GM23248 (cell line): ENCODE measurements at regions not wholly inside any gene's neighbourhood (a gene's known extent, or its start where the extent isn't known, plus 50 kb on each side); places are given as distances from the start of the nearest gene placed in this dataset.

ENCODE experiments used
- DNase-seq: peaks from one replicate; pipeline ENCODE4 v3.0.0-alpha.2; 2015
- H2AFZ ChIP-seq: fragments of 200-600 bp; sonication (generic); 2 replicates; pipeline ENCODE4 v1.6.1; 2016; ENCODE audit warnings: antibody characterized with exemption
- H3F3A ChIP-seq: fragments of 200-600 bp; sonication (generic); 2 replicates; pipeline ENCODE4 v1.6.1; 2016; ENCODE audit warnings: mild to moderate bottlenecking, antibody characterized with exemption, mixed run types; ENCODE audit not compliant: insufficient read depth
- H3K27ac ChIP-seq: fragments of 200-600 bp; sonication (generic); 2 replicates; pipeline ENCODE4 v1.5.1; 2016; ENCODE audit warnings: mild to moderate bottlenecking
- H3K27me3 ChIP-seq: fragments of 200-600 bp; sonication (generic); replicated peaks from 2 replicates; pipeline ENCODE4 v1.6.1; 2016; ENCODE audit warnings: mild to moderate bottlenecking; ENCODE audit not compliant: insufficient read depth
- H3K36me3 ChIP-seq: fragments of 200-600 bp; sonication (generic); 2 replicates; pipeline ENCODE4 v1.6.1; 2016; ENCODE audit warnings: low read depth, mild to moderate bottlenecking
- H3K4me1 ChIP-seq: fragments of 200-600 bp; sonication (generic); 2 replicates; pipeline ENCODE4 v1.6.1; 2016; ENCODE audit warnings: mild to moderate bottlenecking; ENCODE audit not compliant: insufficient read depth
- H3K4me2 ChIP-seq: fragments of 200-600 bp; sonication (generic); one replicate; pipeline ENCODE4 v1.6.1; 2016; ENCODE audit warnings: mild to moderate bottlenecking; ENCODE audit not compliant: unreplicated experiment
- H3K4me3 ChIP-seq: fragments of 200-600 bp; sonication (generic); 2 replicates; pipeline ENCODE4 v1.5.1; 2016; ENCODE audit warnings: mild to moderate bottlenecking
- H3K79me2 ChIP-seq: fragments of 200-600 bp; sonication (generic); 2 replicates; pipeline ENCODE4 v1.6.1; 2016; ENCODE audit warnings: mild to moderate bottlenecking; ENCODE audit not compliant: insufficient read depth
- H3K9ac ChIP-seq: fragments of 200-600 bp; sonication (generic); 2 replicates; pipeline ENCODE4 v1.6.1; 2016; ENCODE audit warnings: mild to moderate bottlenecking
- H3K9me2 ChIP-seq: fragments of 200-600 bp; sonication (generic); 2 replicates; pipeline ENCODE4 v1.6.1; 2016; ENCODE audit warnings: mixed run types, mild to moderate bottlenecking, moderate library complexity; ENCODE audit not compliant: insufficient read depth
- H3K9me3 ChIP-seq: fragments of 200-600 bp; sonication (generic); one replicate; pipeline ENCODE4 v1.6.1; 2017; ENCODE audit warnings: low read depth
- H4K20me1 ChIP-seq: fragments of 200-600 bp; sonication (generic); 2 replicates; pipeline ENCODE4 v1.6.0; 2016; ENCODE audit not compliant: insufficient read depth
- EZH2 ChIP-seq: fragments of 200-600 bp; sonication (generic); IDR thresholded peaks from 2 replicates; pipeline ENCODE4 v1.6.1; 2018; ENCODE audit warnings: antibody characterized with exemption, mild to moderate bottlenecking; ENCODE audit not compliant: insufficient read depth, poor library complexity, severe bottlenecking
- EZH2phosphoT487 ChIP-seq: fragments of 200-600 bp; sonication (generic); IDR thresholded peaks from 2 replicates; pipeline ENCODE4 v1.6.1; 2018; ENCODE audit warnings: antibody characterized with exemption, moderate library complexity, mild to moderate bottlenecking, low read depth; ENCODE audit not compliant: insufficient read depth
- WGBS, 2 experiments: methylation state at CpG; one replicate each; pipeline ENCODE4 v1.1.6; 2015 to 2017; ENCODE audit warnings: low lambda C conversion rate in 2 of 2, low coverage in 1 of 2; ENCODE audit errors: missing lambda C conversion rate in 2 of 2; 5-methylcytosine and 5-hydroxymethylcytosine counted together
- in situ Hi-C: fragments of 300-500 bp; cut with MboI; formaldehyde crosslinking; loops from 2 replicates; pipeline ENCODE4 v1.15.0; 2020

GRCh38 chr4:13710246-13710885 lies 82.8 kb upstream of the BOD1L1 start:
- no peak for DNase-seq
- H3K79me2 ChIP-seq, result no peaks in the 10 kb centered on the region
- in situ Hi-C loops, result no loop called here
- no peaks in the 10 kb centered on the region for H3K9me3 ChIP-seq
- 84 to 85% methylated on average over 8 of the region's 8 CpGs for WGBS, 2 experiments
- H2AFZ ChIP-seq, result no peak overlapping the region
- no peak overlapping the region for H3K9ac ChIP-seq
- no peaks in the 10 kb centered on the region for H3K36me3 ChIP-seq
- H3K4me1 ChIP-seq, result no peaks in the 10 kb centered on the region
- H3K9me2 ChIP-seq, result no peaks in the 10 kb centered on the region
- no peak overlapping the region for H3K4me3 ChIP-seq
- H3F3A ChIP-seq, result no peaks in the 10 kb centered on the region
- 0 out of 2 replicates have a peak, but pooled peaks cover 5% of the 10 kb centered on the region for H3K27me3 ChIP-seq
- no peak overlapping the region for H3K27ac ChIP-seq
- no peaks in the 10 kb centered on the region for H4K20me1 ChIP-seq
- H3K4me2 ChIP-seq, result no peak overlapping the region
- TF ChIP-seq EZH2, result no peak
- no peak for TF ChIP-seq EZH2phosphoT487

- Histone ChIP-seq H3K9ac (no peak overlapping the region), H3K4me3 (no peak overlapping the region), H3K4me2 (no peak overlapping the region), H3K36me3 (no peaks in the 10 kb centered on the region), H3K27me3 (0 out of 2 replicates have a peak, but pooled peaks cover 5% of the 10 kb centered on the region), H3K9me3 (no peaks in the 10 kb centered on the region), H3K9me2 (no peaks in the 10 kb centered on the region), H2AFZ (no peak overlapping the region), H3K4me1 (no peaks in the 10 kb centered on the region), H3K79me2 (no peaks in the 10 kb centered on the region), H3F3A (no peaks in the 10 kb centered on the region), H4K20me1 (no peaks in the 10 kb centered on the region), H3K27ac (no peak overlapping the region)
- WGBS, 2 experiments, result 35 to 36% methylated on average over 5 of the region's 5 CpGs
- DNase-seq, result no peak
- in situ Hi-C loops, result no loop called here
- no peak for TF ChIP-seq EZH2phosphoT487
- TF ChIP-seq EZH2, result no peak
Observed at GRCh38 chr4:13711233-13711785, 83.8 kb upstream of the BOD1L1 start.

GRCh38 chr4:13721894-13722293 lies 94.4 kb upstream of the BOD1L1 start:
- H3K9me2 ChIP-seq, result no peaks in the 10 kb centered on the region
- no peak overlapping the region for H2AFZ ChIP-seq
- H3K36me3 ChIP-seq, result no peaks in the 10 kb centered on the region
- H3K9me3 ChIP-seq, result no peaks in the 10 kb centered on the region
- H3F3A ChIP-seq, result no peaks in the 10 kb centered on the region
- no peak overlapping the region for H3K27ac ChIP-seq
- H3K79me2 ChIP-seq, result no peaks in the 10 kb centered on the region
- no peak for DNase-seq
- peaks cover 6% of the 10 kb centered on the region for H3K27me3 ChIP-seq
- no peak overlapping the region for H3K4me3 ChIP-seq
- 17 to 20% methylated on average over 2 of the region's 2 CpGs for WGBS, 2 experiments
- in situ Hi-C loops, result no loop called here
- no peaks in the 10 kb centered on the region for H3K4me1 ChIP-seq
- H3K9ac ChIP-seq, result no peak overlapping the region
- TF ChIP-seq EZH2 (no peak), EZH2phosphoT487 (no peak)
- H4K20me1 ChIP-seq, result no peaks in the 10 kb centered on the region
- no peak overlapping the region for H3K4me2 ChIP-seq

GRCh38 chr4:13722649-13723048 lies 95.1 kb upstream of the BOD1L1 start:
- TF ChIP-seq EZH2phosphoT487 (no peak), EZH2 (no peak)
- Histone ChIP-seq H3K36me3 (no peaks in the 10 kb centered on the region), H2AFZ (no peak overlapping the region), H3K27ac (no peak overlapping the region), H3K9ac (no peak overlapping the region), H3K9me3 (no peaks in the 10 kb centered on the region), H3K9me2 (no peaks in the 10 kb centered on the region), H3K79me2 (no peaks in the 10 kb centered on the region), H3K27me3 (peaks cover 14% of the 10 kb centered on the region), H3K4me1 (no peaks in the 10 kb centered on the region), H4K20me1 (no peaks in the 10 kb centered on the region), H3K4me3 (no peak overlapping the region), H3K4me2 (no peak overlapping the region), H3F3A (no peaks in the 10 kb centered on the region)
- WGBS, 2 experiments, result 0 to 6% methylated on average over 1 of the region's 1 CpG
- in situ Hi-C loops, result no loop called here
- DNase-seq, result no peak

- Histone ChIP-seq H3K79me2 (no peaks in the 10 kb centered on the region), H3K36me3 (no peaks in the 10 kb centered on the region), H3K4me2 (no peak overlapping the region), H3K27ac (no peak overlapping the region), H3K9ac (no peak overlapping the region), H3K9me3 (no peaks in the 10 kb centered on the region), H4K20me1 (no peaks in the 10 kb centered on the region), H3K9me2 (no peaks in the 10 kb centered on the region), H3K4me3 (no peak overlapping the region), H3K27me3 (peaks cover 19% of the 10 kb centered on the region; the same call in 1 of the 2 replicates), H2AFZ (no peak overlapping the region), H3F3A (no peaks in the 10 kb centered on the region), H3K4me1 (no peaks in the 10 kb centered on the region)
- in situ Hi-C loops, result no loop called here
- WGBS, 2 experiments, result 16 to 20% methylated on average over 6 of the region's 6 CpGs
- DNase-seq, result no peak
- no peak for TF ChIP-seq EZH2phosphoT487
- TF ChIP-seq EZH2, result no peak
Observed at GRCh38 chr4:13728761-13729160, 101.2 kb upstream of the BOD1L1 start.
